SK-N-SH (cell line): ENCODE measurements at regions not wholly inside any gene's neighbourhood (a gene's known extent, or its start where the extent isn't known, plus 50 kb on each side); places are given as distances from the start of the nearest gene placed in this dataset.

Experiments
- CTCF ChIA-PET: fragments of 300-600, 350-600 bp; formaldehyde crosslinking; extraction: SDS; loops from one replicate; lab custom pipeline; 2021; lab: Yijun Ruan, JAX
- POLR2A ChIA-PET: fragments of 350-600 bp; sonication (Branson Sonifier 250); formaldehyde crosslinking; extraction: SDS; loops from one replicate; lab custom pipeline; 2020; ENCODE audit warnings: antibody characterized with exemption, inconsistent platforms; lab: Yijun Ruan, JAX
- DNase-seq: peaks from one replicate; pipeline ENCODE4 v3.0.0; 2012
- H2AFZ ChIP-seq: fragments of 200-600 bp; sonication (generic); 2 replicates; pipeline ENCODE4 v1.8.1; 2016; ENCODE audit warnings: antibody characterized with exemption, mild to moderate bottlenecking, low read depth
- H3F3A ChIP-seq: fragments of 200-600 bp; sonication (generic); replicated peaks from 2 replicates; pipeline ENCODE3; 2016; ENCODE audit warnings: antibody characterized with exemption, mild to moderate bottlenecking; ENCODE audit not compliant: insufficient read depth
- H3K27ac ChIP-seq, 2 experiments: fragments of 200-500 bp in 1 of 2; fragments of 200-600 bp in 1 of 2; sonication (Bioruptor generic) in 1 of 2; sonication (generic), shearing (Covaris generic) in 1 of 2; 2 replicates each; pipeline versions ENCODE4 v1.5.1 to v1.6.1; 2014 to 2016; ENCODE audit warnings: low read depth in 2 of 2, inconsistent platforms in 1 of 2, low read length in 1 of 2, mild to moderate bottlenecking in 1 of 2, mixed read lengths in 1 of 2
- H3K27me3 ChIP-seq: fragments of 200-600 bp; sonication (generic), shearing (Covaris generic); 2 replicates; pipeline ENCODE4 v1.6.1; 2016; ENCODE audit warnings: mixed run types; ENCODE audit not compliant: insufficient read depth
- H3K36me3 ChIP-seq, 2 experiments: fragments of 200-500 bp in 1 of 2; fragments of 200-600 bp in 1 of 2; sonication (Bioruptor generic) in 1 of 2; sonication (generic) in 1 of 2; replicated peaks in 1 of 2; 2 replicates each; pipeline versions ENCODE3 to v1.5.1; 2014 to 2016; ENCODE audit warnings: low read length in 1 of 2, mild to moderate bottlenecking in 1 of 2; ENCODE audit not compliant: insufficient read depth in 2 of 2, control insufficient read depth in 1 of 2
- H3K4me1 ChIP-seq, 2 experiments: fragments of 200-500 bp in 1 of 2; fragments of 200-600 bp in 1 of 2; sonication (Bioruptor generic) in 1 of 2; sonication (generic), shearing (Covaris generic) in 1 of 2; 2 replicates each; pipeline versions ENCODE4 v1.5.1 to v1.6.1; 2014 to 2016; ENCODE audit warnings: low read depth in 1 of 2, low read length in 1 of 2, mixed run types in 1 of 2; ENCODE audit not compliant: insufficient read depth in 2 of 2, control insufficient read depth in 1 of 2
- H3K4me2 ChIP-seq: fragments of 200-600 bp; sonication (generic), shearing (Covaris generic); 2 replicates; pipeline ENCODE4 v1.6.1; 2017; ENCODE audit warnings: mixed run types
- H3K4me3 ChIP-seq, 2 experiments: fragments of 200-500 bp in 1 of 2; fragments of 200-600 bp in 1 of 2; sonication (Bioruptor generic) in 1 of 2; sonication (generic), shearing (Covaris generic) in 1 of 2; 2 replicates each; pipeline versions ENCODE4 v1.5.1 to v1.8.1; 2014 to 2016; ENCODE audit warnings: low read depth in 2 of 2, inconsistent platforms in 1 of 2, low read length in 1 of 2, mild to moderate bottlenecking in 1 of 2, mixed read lengths in 1 of 2, moderate library complexity in 1 of 2
- H3K79me2 ChIP-seq: fragments of 200-600 bp; sonication (generic); 2 replicates; pipeline ENCODE4 v1.8.1; 2017; ENCODE audit warnings: mild to moderate bottlenecking; ENCODE audit not compliant: insufficient read depth
- H3K9ac ChIP-seq: fragments of 200-600 bp; sonication (generic); 2 replicates; pipeline ENCODE4 v1.6.1; 2017; ENCODE audit warnings: mixed run types
- H3K9me2 ChIP-seq: fragments of 200-600 bp; sonication (generic); 2 replicates; pipeline ENCODE4 v1.6.1; 2017; ENCODE audit warnings: mixed run types
- H3K9me3 ChIP-seq: fragments of 200-600 bp; sonication (generic); 2 replicates; pipeline ENCODE4 v1.6.1; 2017; ENCODE audit warnings: mixed run types, mild to moderate bottlenecking, moderate library complexity
- H4K20me1 ChIP-seq: fragments of 200-600 bp; sonication (generic); 2 replicates; pipeline ENCODE4 v1.6.1; 2017; ENCODE audit warnings: mild to moderate bottlenecking, mixed run types; ENCODE audit not compliant: insufficient read depth
- ELF1 ChIP-seq: IDR thresholded peaks from 2 replicates; pipeline ENCODE4 v1.4.0; 2012
- FOSL2 ChIP-seq: IDR thresholded peaks from 2 replicates; pipeline ENCODE4 v1.4.0; 2012; ENCODE audit warnings: low read depth, mild to moderate bottlenecking, moderate library complexity, borderline replicate concordance
- GABPA ChIP-seq: IDR thresholded peaks from 2 replicates; pipeline ENCODE4 v1.4.0; 2012; ENCODE audit warnings: low read depth, mild to moderate bottlenecking
- GATA2 ChIP-seq: sonication (generic); formaldehyde crosslinking; IDR thresholded peaks from 2 replicates; pipeline ENCODE4 v1.5.0; 2020; ENCODE audit warnings: mild to moderate bottlenecking, missing genetic modification reagents
- MEF2A ChIP-seq: IDR thresholded peaks from 2 replicates; pipeline ENCODE4 v1.4.0; 2012; ENCODE audit warnings: low read depth, borderline replicate concordance
- MXI1 ChIP-seq: IDR thresholded peaks from 2 replicates; pipeline ENCODE4 v1.6.1; 2012; ENCODE audit warnings: mild to moderate bottlenecking, low read depth, low read length, improper control_type of control experiment
- NRF1 ChIP-seq: IDR thresholded peaks from 2 replicates; pipeline ENCODE4 v1.6.1; 2012; ENCODE audit warnings: low read depth, mild to moderate bottlenecking, low read length
- RAD21 ChIP-seq: IDR thresholded peaks from 2 replicates; pipeline ENCODE4 v1.6.1; 2012; ENCODE audit warnings: mild to moderate bottlenecking, low read length
- RXRA ChIP-seq: IDR thresholded peaks from 2 replicates; pipeline ENCODE4 v1.4.0; 2012; ENCODE audit warnings: low read depth, mild to moderate bottlenecking, borderline replicate concordance
- SIN3A ChIP-seq: IDR thresholded peaks from 2 replicates; pipeline ENCODE4 v1.6.1; 2012; ENCODE audit warnings: low read depth, mild to moderate bottlenecking, low read length, moderate library complexity, borderline replicate concordance
- TAF1 ChIP-seq: IDR thresholded peaks from 2 replicates; pipeline ENCODE4 v1.6.1; 2012; ENCODE audit warnings: low read depth, mild to moderate bottlenecking, low read length, moderate library complexity, borderline replicate concordance
- TCF12 ChIP-seq: IDR thresholded peaks from 2 replicates; pipeline ENCODE4 v1.4.0; 2012
- TEAD4 ChIP-seq: IDR thresholded peaks from 2 replicates; pipeline ENCODE4 v1.4.0; 2012; ENCODE audit warnings: mild to moderate bottlenecking, borderline replicate concordance; ENCODE audit not compliant: insufficient read depth
- YY1 ChIP-seq: IDR thresholded peaks from 2 replicates; pipeline ENCODE4 v1.4.0; 2012; ENCODE audit warnings: low read depth, mild to moderate bottlenecking
- WGBS: methylation state at CpG from one replicate; pipeline ENCODE4 v1.1.6; 2017; ENCODE audit warnings: low lambda C conversion rate; 5-methylcytosine and 5-hydroxymethylcytosine counted together
- TF ChIP-seq, protein P1 (sequence below): IDR thresholded peaks from 2 replicates; pipeline ENCODE4 v1.4.0; 2012; ENCODE audit warnings: low read depth
- TF ChIP-seq, protein P2 (sequence below): fragments of 150-350 bp; IDR thresholded peaks from 2 replicates; pipeline ENCODE4 v1.6.1; 2017; ENCODE audit warnings: antibody characterized with exemption, low read length, low read depth, borderline replicate concordance
- TF ChIP-seq, protein P3 (sequence below): IDR thresholded peaks from 2 replicates; pipeline ENCODE4 v1.4.0; 2012; ENCODE audit warnings: low read depth, borderline replicate concordance
- TF ChIP-seq, protein P4 (sequence below): IDR thresholded peaks from 2 replicates; pipeline ENCODE4; 2012
- TF ChIP-seq, protein P5 (sequence below): IDR thresholded peaks from 2 replicates; pipeline ENCODE4 v1.6.1; 2012; ENCODE audit warnings: mild to moderate bottlenecking, low read depth, low read length, moderate library complexity

DNA sequence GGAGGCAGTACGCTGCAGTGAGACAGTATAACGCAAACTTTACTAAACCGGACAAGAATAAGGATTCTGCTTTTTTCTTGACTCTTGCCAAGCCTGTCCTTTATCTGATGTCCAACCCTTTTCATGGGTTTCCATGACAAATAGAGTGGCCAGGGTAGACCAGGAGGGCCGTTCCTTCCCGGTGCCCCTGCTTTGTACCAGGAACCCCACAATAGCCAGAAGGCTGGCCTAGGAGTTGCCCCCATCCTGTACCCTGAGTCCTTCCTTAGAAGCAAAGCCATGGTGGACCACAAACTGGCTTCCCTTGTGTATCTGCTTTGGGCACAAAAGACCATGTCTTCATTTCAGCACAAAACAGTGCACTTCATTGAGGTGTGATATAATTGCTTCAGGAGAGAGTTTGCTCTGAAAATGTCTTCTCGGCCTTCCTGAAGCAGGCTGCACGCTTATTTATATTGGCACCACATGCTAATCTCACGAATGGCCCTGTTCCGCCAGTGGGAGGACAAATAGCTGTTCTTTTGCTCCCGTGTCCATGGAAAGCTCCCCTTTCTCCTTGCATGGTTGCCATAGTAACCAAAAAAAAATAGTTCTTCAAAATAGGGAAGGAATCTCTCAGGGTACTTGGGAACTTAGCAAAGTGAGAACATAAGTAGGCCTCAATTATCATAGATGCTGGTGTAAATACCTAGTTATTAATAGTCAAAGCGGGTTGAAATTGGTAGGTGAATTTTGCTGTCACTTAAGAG, 222.1 kb downstream of the ZIC5 start:
- TF ChIP-seq GABPA = no peak
- no peak for TF ChIP-seq YY1
- no peak for TF ChIP-seq MEF2A
- TF ChIP-seq, protein P1, sequence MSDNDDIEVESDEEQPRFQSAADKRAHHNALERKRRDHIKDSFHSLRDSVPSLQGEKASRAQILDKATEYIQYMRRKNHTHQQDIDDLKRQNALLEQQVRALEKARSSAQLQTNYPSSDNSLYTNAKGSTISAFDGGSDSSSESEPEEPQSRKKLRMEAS = no peak
- TF ChIP-seq, protein P2, sequence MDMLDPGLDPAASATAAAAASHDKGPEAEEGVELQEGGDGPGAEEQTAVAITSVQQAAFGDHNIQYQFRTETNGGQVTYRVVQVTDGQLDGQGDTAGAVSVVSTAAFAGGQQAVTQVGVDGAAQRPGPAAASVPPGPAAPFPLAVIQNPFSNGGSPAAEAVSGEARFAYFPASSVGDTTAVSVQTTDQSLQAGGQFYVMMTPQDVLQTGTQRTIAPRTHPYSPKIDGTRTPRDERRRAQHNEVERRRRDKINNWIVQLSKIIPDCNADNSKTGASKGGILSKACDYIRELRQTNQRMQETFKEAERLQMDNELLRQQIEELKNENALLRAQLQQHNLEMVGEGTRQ = no peak
- TF ChIP-seq, protein P3, sequence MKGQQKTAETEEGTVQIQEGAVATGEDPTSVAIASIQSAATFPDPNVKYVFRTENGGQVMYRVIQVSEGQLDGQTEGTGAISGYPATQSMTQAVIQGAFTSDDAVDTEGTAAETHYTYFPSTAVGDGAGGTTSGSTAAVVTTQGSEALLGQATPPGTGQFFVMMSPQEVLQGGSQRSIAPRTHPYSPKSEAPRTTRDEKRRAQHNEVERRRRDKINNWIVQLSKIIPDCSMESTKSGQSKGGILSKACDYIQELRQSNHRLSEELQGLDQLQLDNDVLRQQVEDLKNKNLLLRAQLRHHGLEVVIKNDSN = no peak
- no peak for TF ChIP-seq TEAD4
- TF ChIP-seq NRF1 = no peak
- no peak for TF ChIP-seq RAD21
- no peak for TF ChIP-seq TCF12
- TF ChIP-seq FOSL2 = no peak
- TF ChIP-seq RXRA = no peak
- no peak for TF ChIP-seq SIN3A
- TF ChIP-seq GATA2 (CRISPR knock-in tag) = no peak
- TF ChIP-seq, protein P4, sequence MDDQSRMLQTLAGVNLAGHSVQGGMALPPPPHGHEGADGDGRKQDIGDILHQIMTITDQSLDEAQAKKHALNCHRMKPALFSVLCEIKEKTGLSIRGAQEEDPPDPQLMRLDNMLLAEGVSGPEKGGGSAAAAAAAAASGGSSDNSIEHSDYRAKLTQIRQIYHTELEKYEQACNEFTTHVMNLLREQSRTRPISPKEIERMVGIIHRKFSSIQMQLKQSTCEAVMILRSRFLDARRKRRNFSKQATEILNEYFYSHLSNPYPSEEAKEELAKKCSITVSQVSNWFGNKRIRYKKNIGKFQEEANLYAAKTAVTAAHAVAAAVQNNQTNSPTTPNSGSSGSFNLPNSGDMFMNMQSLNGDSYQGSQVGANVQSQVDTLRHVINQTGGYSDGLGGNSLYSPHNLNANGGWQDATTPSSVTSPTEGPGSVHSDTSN = no peak
- no peak for TF ChIP-seq MXI1
- no peak for TF ChIP-seq ELF1
- TF ChIP-seq, protein P5, sequence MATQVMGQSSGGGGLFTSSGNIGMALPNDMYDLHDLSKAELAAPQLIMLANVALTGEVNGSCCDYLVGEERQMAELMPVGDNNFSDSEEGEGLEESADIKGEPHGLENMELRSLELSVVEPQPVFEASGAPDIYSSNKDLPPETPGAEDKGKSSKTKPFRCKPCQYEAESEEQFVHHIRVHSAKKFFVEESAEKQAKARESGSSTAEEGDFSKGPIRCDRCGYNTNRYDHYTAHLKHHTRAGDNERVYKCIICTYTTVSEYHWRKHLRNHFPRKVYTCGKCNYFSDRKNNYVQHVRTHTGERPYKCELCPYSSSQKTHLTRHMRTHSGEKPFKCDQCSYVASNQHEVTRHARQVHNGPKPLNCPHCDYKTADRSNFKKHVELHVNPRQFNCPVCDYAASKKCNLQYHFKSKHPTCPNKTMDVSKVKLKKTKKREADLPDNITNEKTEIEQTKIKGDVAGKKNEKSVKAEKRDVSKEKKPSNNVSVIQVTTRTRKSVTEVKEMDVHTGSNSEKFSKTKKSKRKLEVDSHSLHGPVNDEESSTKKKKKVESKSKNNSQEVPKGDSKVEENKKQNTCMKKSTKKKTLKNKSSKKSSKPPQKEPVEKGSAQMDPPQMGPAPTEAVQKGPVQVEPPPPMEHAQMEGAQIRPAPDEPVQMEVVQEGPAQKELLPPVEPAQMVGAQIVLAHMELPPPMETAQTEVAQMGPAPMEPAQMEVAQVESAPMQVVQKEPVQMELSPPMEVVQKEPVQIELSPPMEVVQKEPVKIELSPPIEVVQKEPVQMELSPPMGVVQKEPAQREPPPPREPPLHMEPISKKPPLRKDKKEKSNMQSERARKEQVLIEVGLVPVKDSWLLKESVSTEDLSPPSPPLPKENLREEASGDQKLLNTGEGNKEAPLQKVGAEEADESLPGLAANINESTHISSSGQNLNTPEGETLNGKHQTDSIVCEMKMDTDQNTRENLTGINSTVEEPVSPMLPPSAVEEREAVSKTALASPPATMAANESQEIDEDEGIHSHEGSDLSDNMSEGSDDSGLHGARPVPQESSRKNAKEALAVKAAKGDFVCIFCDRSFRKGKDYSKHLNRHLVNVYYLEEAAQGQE = no peak
- TF ChIP-seq TAF1 = no peak
- Histone ChIP-seq H3F3A (no peaks in the 10 kb centered on the region), H3K9ac (no peak overlapping the region), H3K36me3 (no peaks in the 10 kb centered on the region), H3K4me2 (no peak overlapping the region), H3K9me2 (no peaks in the 10 kb centered on the region), H3K27ac (no peak overlapping the region), H3K9me3 (no peaks in the 10 kb centered on the region), H3K4me1 (no peaks in the 10 kb centered on the region), H3K27me3 (no peaks in the 10 kb centered on the region), H4K20me1 (no peaks in the 10 kb centered on the region), H2AFZ (no peak overlapping the region), H3K79me2 (no peaks in the 10 kb centered on the region), H3K4me3 (no peak overlapping the region)
- WGBS = 89% methylated on average over 11 of the region's 11 CpGs
- DNase-seq = no peak
- CTCF ChIA-PET = interaction anchor here (0.6 kb wide), 1 partner anchor 446 kb away, joined by 3 read pairs; no protein-coding TSS in a partner anchor
- POLR2A ChIA-PET = no interaction called here
